Activated CD4-positive, alpha-beta memory T cell treated with anti-CD3 and anti-CD28 coated beads, Interleukin-2, amount 10 ng/mL, durations not matched to agents 7 days and 5 days (primary cell): ENCODE measurements at regions not wholly inside any gene's neighbourhood (a gene's known extent, or its start where the extent isn't known, plus 50 kb on each side); places are given as distances from the start of the nearest gene placed in this dataset.
"Not testable (repeated sequence)": the region's sequence is repeated elsewhere in the genome, so short reads cannot be mapped to it uniquely, and the experiment has no call there.

Source experiments
- CTCF ChIA-PET: fragments of 350-600 bp; sonication (Branson Sonifier 250); formaldehyde crosslinking; loops from one replicate; lab custom pipeline; 2021; ENCODE audit warnings: antibody characterized with exemption, inconsistent platforms; lab: Charles Lee
- POLR2A ChIA-PET: fragments of 350-600 bp; sonication (Branson Sonifier 250); formaldehyde crosslinking; loops from one replicate; lab custom pipeline; 2021; ENCODE audit warnings: antibody characterized with exemption; lab: Charles Lee
- DNase-seq: peaks from one replicate; pipeline ENCODE4 v3.0.0-alpha.2; 2020
- H3K27ac Mint-ChIP-seq: one replicate; pipeline ENCODE4 v1.8.0; 2021; ENCODE audit warnings: mild to moderate bottlenecking, mixed read lengths
- H3K27me3 Mint-ChIP-seq: one replicate; pipeline ENCODE4 v1.8.0; 2021; ENCODE audit warnings: mixed read lengths
- H3K36me3 Mint-ChIP-seq: one replicate; pipeline ENCODE4 v1.8.0; 2021; ENCODE audit warnings: low read depth, mixed read lengths
- H3K4me1 Mint-ChIP-seq: one replicate; pipeline ENCODE4 v1.8.0; 2021; ENCODE audit warnings: mixed read lengths
- H3K4me3 Mint-ChIP-seq: one replicate; pipeline ENCODE4 v1.8.0; 2021; ENCODE audit warnings: mild to moderate bottlenecking, mixed read lengths
- H3K9me3 Mint-ChIP-seq: one replicate; pipeline ENCODE4 v1.8.0; 2021; ENCODE audit warnings: mixed read lengths

- H3K27me3 Mint-ChIP-seq, CTCF ChIA-PET, H3K36me3 Mint-ChIP-seq, DNase-seq, POLR2A ChIA-PET, H3K4me1 Mint-ChIP-seq, H3K9me3 Mint-ChIP-seq, H3K27ac Mint-ChIP-seq, H3K4me3 Mint-ChIP-seq: not testable (repeated sequence)
Measured at GRCh38 chr5:10015681-10016080, 234.0 kb downstream of the ATPSCKMT start.

GRCh38 chr5:10009802-10010201 lies 239.9 kb downstream of the ATPSCKMT start:
- H3K27me3 Mint-ChIP-seq: no peaks in the 10 kb centered on the region
- ChIA-PET CTCF (no interaction called here), POLR2A (no interaction called here)
- no peaks in the 10 kb centered on the region for H3K9me3 Mint-ChIP-seq
- no peak overlapping the region for H3K27ac Mint-ChIP-seq
- no peak for DNase-seq
- H3K4me1 Mint-ChIP-seq: no peaks in the 10 kb centered on the region
- no peak overlapping the region for H3K4me3 Mint-ChIP-seq
- H3K36me3 Mint-ChIP-seq: no peaks in the 10 kb centered on the region

- ChIA-PET CTCF (no interaction called here), POLR2A (no interaction called here)
- Mint-ChIP-seq H3K36me3 (no peaks in the 10 kb centered on the region), H3K27me3 (no peaks in the 10 kb centered on the region), H3K4me1 (no peaks in the 10 kb centered on the region), H3K9me3 (peaks cover 8% of the 10 kb centered on the region), H3K4me3 (no peak overlapping the region), H3K27ac (no peak overlapping the region)
- DNase-seq: no peak
Measured at GRCh38 chr5:9987101-9987500, 262.6 kb downstream of the ATPSCKMT start.

DNA sequence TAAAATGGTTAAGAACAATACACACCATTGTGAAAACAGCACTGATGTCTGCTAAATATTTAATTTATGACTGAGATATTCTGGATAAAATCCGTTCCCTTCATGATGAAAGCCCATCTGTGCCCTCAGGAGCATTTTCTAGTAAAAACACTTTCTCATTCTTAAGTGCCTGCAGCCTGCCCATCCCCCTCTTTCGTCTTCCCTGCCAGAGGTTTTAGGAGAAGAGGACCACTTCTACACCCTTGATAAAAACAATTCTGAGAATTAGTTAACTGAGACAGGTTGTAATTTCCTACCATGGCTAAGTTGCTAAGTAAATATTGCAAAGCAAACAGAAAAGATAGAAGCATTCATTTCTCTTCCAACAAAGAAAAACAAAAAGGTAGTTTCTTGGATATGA lies 272.6 kb downstream of the ATPSCKMT start:
- ChIA-PET POLR2A (no interaction called here), CTCF (no interaction called here)
- Mint-ChIP-seq H3K36me3 (no peaks in the 10 kb centered on the region), H3K4me3 (no peak overlapping the region), H3K4me1 (no peaks in the 10 kb centered on the region), H3K27me3 (no peaks in the 10 kb centered on the region), H3K27ac (no peak overlapping the region), H3K9me3 (no peaks in the 10 kb centered on the region)
- no peak for DNase-seq

DNA sequence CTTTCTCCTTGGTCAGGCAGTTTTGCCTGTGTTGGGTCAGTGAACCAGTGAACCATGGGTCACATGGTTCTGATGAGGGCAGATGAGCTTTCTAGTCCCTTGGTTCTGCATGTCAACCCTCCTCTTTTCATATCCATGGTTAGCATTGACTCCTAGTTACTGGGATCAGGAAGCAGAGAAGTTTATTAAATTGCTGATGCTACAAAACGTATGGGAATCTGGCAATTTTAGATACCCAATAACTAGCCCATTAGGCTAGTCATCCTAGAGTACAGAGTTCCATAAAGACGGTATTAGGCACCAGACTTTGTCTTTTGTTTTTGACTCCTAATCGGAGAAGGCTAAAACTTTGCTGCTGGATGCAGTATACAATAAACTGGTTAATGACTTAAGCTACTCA lies 273.1 kb downstream of the ATPSCKMT start:
- no peak for DNase-seq
- Mint-ChIP-seq H3K27ac (no peak overlapping the region), H3K4me1 (no peaks in the 10 kb centered on the region), H3K9me3 (no peaks in the 10 kb centered on the region), H3K27me3 (no peaks in the 10 kb centered on the region), H3K4me3 (no peak overlapping the region), H3K36me3 (no peaks in the 10 kb centered on the region)
- CTCF ChIA-PET: no interaction called here
- POLR2A ChIA-PET: no interaction called here

GRCh38 chr5:9972059-9972458 lies 277.6 kb downstream of the ATPSCKMT start:
- ChIA-PET CTCF (no interaction called here), POLR2A (no interaction called here)
- Mint-ChIP-seq H3K9me3 (peaks cover 10% of the 10 kb centered on the region), H3K27me3 (no peaks in the 10 kb centered on the region), H3K4me1 (no peaks in the 10 kb centered on the region), H3K4me3 (no peak overlapping the region), H3K27ac (no peak overlapping the region), H3K36me3 (no peaks in the 10 kb centered on the region)
- DNase-seq: no peak

DNA sequence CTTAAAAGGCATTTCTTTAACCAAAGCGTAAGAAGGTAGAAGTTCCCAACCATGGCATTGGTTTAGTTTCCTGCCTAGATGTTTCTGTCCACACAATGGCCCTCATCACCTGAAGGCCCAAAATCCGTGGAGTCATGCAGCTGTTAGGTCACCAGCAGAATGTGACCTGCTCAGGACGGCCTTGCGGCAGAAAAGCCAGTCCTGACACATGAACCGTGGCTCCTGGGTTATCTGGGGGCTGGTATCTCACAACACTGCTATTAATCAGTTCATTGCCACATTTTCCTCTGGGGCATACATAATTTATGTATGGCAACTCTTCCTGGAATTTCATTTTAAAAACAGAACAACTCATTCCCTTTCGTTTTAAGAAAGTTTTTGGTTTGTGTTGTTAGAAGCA lies 278.4 kb downstream of the ATPSCKMT start:
- no peaks in the 10 kb centered on the region for H3K4me1 Mint-ChIP-seq
- no peak overlapping the region for H3K27ac Mint-ChIP-seq
- POLR2A ChIA-PET: no interaction called here

GRCh38 chr5:9958914-9959313 lies 290.8 kb downstream of the ATPSCKMT start:
- H3K27me3 Mint-ChIP-seq: no peaks in the 10 kb centered on the region
- H3K4me3 Mint-ChIP-seq: no peak overlapping the region
- H3K4me1 Mint-ChIP-seq: no peaks in the 10 kb centered on the region
- H3K36me3 Mint-ChIP-seq: no peaks in the 10 kb centered on the region
- no peak overlapping the region for H3K27ac Mint-ChIP-seq
- ChIA-PET CTCF (no interaction called here), POLR2A (no interaction called here)
- H3K9me3 Mint-ChIP-seq: no peaks in the 10 kb centered on the region
- DNase-seq: no peak

More for the DNA sequence above, 278.4 kb downstream of the ATPSCKMT start:
- DNase-seq: no peak
- Mint-ChIP-seq H3K9me3 (peaks cover 10% of the 10 kb centered on the region), H3K4me3 (no peak overlapping the region), H3K36me3 (no peaks in the 10 kb centered on the region), H3K27me3 (no peaks in the 10 kb centered on the region)
- CTCF ChIA-PET: no interaction called here

DNA sequence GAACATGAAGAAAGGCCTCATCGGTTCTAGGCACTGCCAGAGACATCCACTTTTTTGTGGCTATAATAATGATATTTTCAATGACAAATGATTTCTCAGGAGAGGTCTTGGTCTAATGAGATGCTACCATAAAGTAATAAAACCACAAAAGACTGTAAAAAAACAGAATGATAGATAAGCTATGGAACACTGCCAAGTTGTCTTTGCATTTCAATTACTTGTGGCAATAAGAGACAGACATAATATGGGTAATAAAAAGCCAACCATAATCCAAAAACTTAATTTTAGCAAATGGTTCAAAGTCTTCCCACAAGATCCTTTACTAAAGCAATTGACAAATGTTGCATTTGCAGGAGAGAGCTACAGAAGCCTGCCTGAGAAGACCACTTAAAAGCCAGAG lies 292.5 kb downstream of the ATPSCKMT start:
- H3K27me3 Mint-ChIP-seq: no peaks in the 10 kb centered on the region
- no peaks in the 10 kb centered on the region for H3K4me1 Mint-ChIP-seq
- ChIA-PET POLR2A (no interaction called here), CTCF (no interaction called here)
- no peak overlapping the region for H3K4me3 Mint-ChIP-seq
- no peak for DNase-seq
- H3K27ac Mint-ChIP-seq: no peak overlapping the region
- no peaks in the 10 kb centered on the region for H3K9me3 Mint-ChIP-seq
- H3K36me3 Mint-ChIP-seq: no peaks in the 10 kb centered on the region

GRCh38 chr5:9956725-9957124 lies 293.0 kb downstream of the ATPSCKMT start:
- POLR2A ChIA-PET: no interaction called here
- no peak overlapping the region for H3K4me3 Mint-ChIP-seq

GRCh38 chr5:9955586-9955985 lies 294.1 kb downstream of the ATPSCKMT start:
- H3K4me1 Mint-ChIP-seq: no peaks in the 10 kb centered on the region
- H3K27me3 Mint-ChIP-seq: no peaks in the 10 kb centered on the region
- H3K27ac Mint-ChIP-seq: no peak overlapping the region
- no peaks in the 10 kb centered on the region for H3K36me3 Mint-ChIP-seq
- H3K9me3 Mint-ChIP-seq: no peaks in the 10 kb centered on the region
- POLR2A ChIA-PET: no interaction called here
- no peak for DNase-seq
- H3K4me3 Mint-ChIP-seq: no peak overlapping the region
- CTCF ChIA-PET: no interaction called here

More at GRCh38 chr5:9956725-9957124, 293.0 kb downstream of the ATPSCKMT start:
- Mint-ChIP-seq H3K4me1 (no peaks in the 10 kb centered on the region), H3K27me3 (no peaks in the 10 kb centered on the region), H3K9me3 (no peaks in the 10 kb centered on the region), H3K36me3 (no peaks in the 10 kb centered on the region), H3K27ac (no peak overlapping the region)
- DNase-seq: no peak
- CTCF ChIA-PET: no interaction called here

DNA sequence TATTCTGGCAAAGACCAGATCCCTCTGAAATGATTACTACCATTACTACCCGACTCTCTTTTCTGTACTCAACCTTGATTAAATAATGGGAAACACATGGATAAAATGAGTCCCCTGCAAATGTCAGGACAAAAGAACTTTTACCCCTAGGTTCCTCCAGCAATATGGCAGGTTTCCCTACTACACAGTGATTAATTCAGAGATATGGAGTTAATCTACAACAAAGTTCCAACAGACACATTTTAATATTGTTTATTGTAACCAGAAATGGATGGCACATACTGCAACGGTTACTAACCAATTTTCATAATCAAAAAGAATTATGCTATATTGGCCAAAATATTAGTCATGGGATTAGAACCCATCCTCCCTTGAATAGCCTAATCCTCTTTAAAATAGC lies 294.8 kb downstream of the ATPSCKMT start:
- H3K27me3 Mint-ChIP-seq: no peaks in the 10 kb centered on the region
- H3K4me3 Mint-ChIP-seq: no peak overlapping the region
- no peak for DNase-seq
- no peak overlapping the region for H3K27ac Mint-ChIP-seq
- H3K36me3 Mint-ChIP-seq: no peaks in the 10 kb centered on the region
- H3K9me3 Mint-ChIP-seq: no peaks in the 10 kb centered on the region
- no peaks in the 10 kb centered on the region for H3K4me1 Mint-ChIP-seq
- POLR2A ChIA-PET: interaction anchor here (1.7 kb wide), 1 partner anchor 8 kb away, joined by 4 read pairs; no protein-coding TSS in a partner anchor
- CTCF ChIA-PET: no interaction called here

DNA sequence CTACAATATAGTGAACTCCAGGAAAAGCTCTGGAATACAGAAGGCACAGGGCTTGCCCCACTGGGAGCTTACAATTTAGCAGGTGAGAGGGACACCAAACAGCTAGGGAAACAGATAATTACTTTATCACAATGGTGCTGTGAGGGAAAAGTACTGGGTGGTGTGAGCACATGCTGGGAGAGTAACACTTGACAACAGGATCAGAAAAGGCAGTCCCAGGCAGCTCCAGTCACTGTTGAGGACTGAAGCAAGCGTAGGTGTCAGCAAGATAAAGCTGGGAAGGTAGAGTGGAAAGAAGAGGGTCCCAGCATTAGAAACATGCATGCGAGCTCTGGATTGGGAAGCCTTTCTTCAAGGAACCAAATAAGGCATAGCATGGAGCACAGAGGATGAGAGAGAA lies 296.0 kb downstream of the ATPSCKMT start:
- POLR2A ChIA-PET: interaction anchor here (1.7 kb wide), 1 partner anchor 9 kb away, joined by 4 read pairs; no protein-coding TSS in a partner anchor
- H3K36me3 Mint-ChIP-seq: no peaks in the 10 kb centered on the region

GRCh38 chr5:9951865-9952516 lies 297.7 kb downstream of the ATPSCKMT start:
- DNase-seq: no peak
- Mint-ChIP-seq H3K4me1 (no peaks in the 10 kb centered on the region), H3K27me3 (no peaks in the 10 kb centered on the region), H3K27ac (no peak overlapping the region), H3K36me3 (no peaks in the 10 kb centered on the region), H3K4me3 (no peak overlapping the region), H3K9me3 (peaks cover 3% of the 10 kb centered on the region)
- CTCF ChIA-PET: no interaction called here
- POLR2A ChIA-PET: no interaction called here

More for the DNA sequence above, 296.0 kb downstream of the ATPSCKMT start:
- no peak overlapping the region for H3K27ac Mint-ChIP-seq
- H3K4me1 Mint-ChIP-seq: no peaks in the 10 kb centered on the region
- CTCF ChIA-PET: no interaction called here
- no peaks in the 10 kb centered on the region for H3K9me3 Mint-ChIP-seq
- DNase-seq: no peak
- H3K4me3 Mint-ChIP-seq: no peak overlapping the region
- H3K27me3 Mint-ChIP-seq: no peaks in the 10 kb centered on the region
